HG02938 (cell line): ENCODE measurements at regions not wholly inside any gene's neighbourhood (a gene's known extent, or its start where the extent isn't known, plus 50 kb on each side); places are given as distances from the start of the nearest gene placed in this dataset.

ENCODE experiments used
- ATAC-seq: cut with Tn5 transposase; IDR thresholded peaks from one replicate; pipeline ENCODE4 v1.9.1; 2021; ENCODE audit warnings: mild to moderate bottlenecking, moderate library complexity; ENCODE audit not compliant: unreplicated experiment

GRCh38 chr12:118606690-118607089, 230.3 kb downstream of the SUDS3 start:
- ATAC-seq, result no peak

GRCh38 chr12:118607831-118608230, 231.5 kb downstream of the SUDS3 start:
- no peak for ATAC-seq

GRCh38 chr12:118608770-118609344, 232.5 kb downstream of the SUDS3 start:
- no peak for ATAC-seq

GRCh38 chr12:118611295-118611694, 234.9 kb downstream of the SUDS3 start:
- no peak for ATAC-seq

GRCh38 chr12:118611770-118612169, 235.4 kb downstream of the SUDS3 start:
- no peak for ATAC-seq

GRCh38 chr12:118617611-118618450, 241.5 kb downstream of the SUDS3 start:
- ATAC-seq, result no peak

- ATAC-seq, result no peak
These were observed 242.3 kb downstream of the SUDS3 start for GRCh38 chr12:118618695-118619094.

- ATAC-seq, result no peak
These were observed 248.8 kb downstream of the SUDS3 start for GRCh38 chr12:118625050-118625675.

GRCh38 chr12:118633071-118633470, 256.7 kb downstream of the SUDS3 start:
- ATAC-seq, result no peak

- no peak for ATAC-seq
These were observed 258.9 kb downstream of the SUDS3 start for GRCh38 chr12:118635276-118635675.

GRCh38 chr12:118637767-118638370, 261.5 kb downstream of the SUDS3 start:
- no peak for ATAC-seq

- ATAC-seq, result no peak
These were observed 264.9 kb downstream of the SUDS3 start for GRCh38 chr12:118641249-118641648.

- no peak for ATAC-seq
These were observed 268.9 kb downstream of the SUDS3 start for GRCh38 chr12:118645219-118645618.

- ATAC-seq, result no peak
These were observed 273.6 kb downstream of the SUDS3 start for GRCh38 chr12:118649765-118650585.

GRCh38 chr12:118650586-118650960, 274.2 kb downstream of the SUDS3 start:
- ATAC-seq, result no peak

- no peak for ATAC-seq
These were observed 275.1 kb downstream of the SUDS3 start for GRCh38 chr12:118651487-118651886.

- ATAC-seq, result no peak
These were observed 279.2 kb downstream of the SUDS3 start for GRCh38 chr12:118655588-118655987.

- ATAC-seq, result no peak
These were observed 300.9 kb upstream of the SRRM4 start for GRCh38 chr12:118680356-118680963.

- no peak for ATAC-seq
These were observed 298.7 kb upstream of the SRRM4 start for GRCh38 chr12:118682656-118683055.

- no peak for ATAC-seq
These were observed 295.2 kb upstream of the SRRM4 start for GRCh38 chr12:118685983-118686607.
